ENCODE measurements at regions not wholly inside any gene's neighbourhood (a gene's known extent, or its start where the extent isn't known, plus 50 kb on each side); places are given as distances from the start of the nearest gene placed in this dataset.
A peak's percentile ranks its signal among the peaks of the same experiment; 100 is the strongest.

DNA sequence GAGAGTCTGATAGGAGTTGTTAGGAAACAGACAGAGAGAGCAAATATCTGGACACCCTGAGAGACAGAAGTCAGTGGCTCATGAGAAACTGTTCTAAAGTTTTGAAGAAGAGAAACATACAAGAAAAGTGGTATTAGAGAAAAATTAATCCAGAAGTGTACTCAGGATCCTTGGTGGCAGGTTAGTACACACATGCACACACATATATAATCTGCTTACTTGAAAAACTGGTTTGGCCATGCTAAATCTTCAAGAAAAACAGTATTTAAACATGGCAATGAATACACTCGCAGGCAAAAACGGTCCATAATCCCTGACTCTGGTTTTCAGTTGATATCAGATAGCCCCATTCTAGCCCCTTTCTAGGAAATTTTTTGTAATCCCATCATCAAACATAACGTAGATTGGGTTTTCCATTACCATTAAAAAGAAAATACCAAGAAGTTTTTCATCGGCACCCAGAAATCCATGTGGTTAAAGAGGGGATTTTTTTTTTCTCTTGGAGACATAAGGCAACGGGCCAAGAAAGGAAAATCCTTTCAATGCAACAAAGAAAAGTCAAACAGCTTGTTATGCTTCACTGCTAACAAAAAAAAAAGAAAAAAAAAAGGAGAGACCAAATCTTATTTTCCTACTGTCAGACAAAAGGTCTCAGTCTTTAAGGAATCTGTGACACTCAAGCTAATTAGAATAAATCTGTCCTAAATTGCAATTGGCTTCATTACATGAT lies 178.0 kb upstream of the MIR17HG start:
- DNase-seq (ENCODE audit: low read depth) = no peak

GRCh38 chr13:91172160-91172559 lies 175.3 kb upstream of the MIR17HG start:
- no peak for DNase-seq (ENCODE audit: low read depth)

GRCh38 chr13:91174886-91175501 lies 172.5 kb upstream of the MIR17HG start:
- DNase-seq (ENCODE audit: low read depth) = no peak

DNA sequence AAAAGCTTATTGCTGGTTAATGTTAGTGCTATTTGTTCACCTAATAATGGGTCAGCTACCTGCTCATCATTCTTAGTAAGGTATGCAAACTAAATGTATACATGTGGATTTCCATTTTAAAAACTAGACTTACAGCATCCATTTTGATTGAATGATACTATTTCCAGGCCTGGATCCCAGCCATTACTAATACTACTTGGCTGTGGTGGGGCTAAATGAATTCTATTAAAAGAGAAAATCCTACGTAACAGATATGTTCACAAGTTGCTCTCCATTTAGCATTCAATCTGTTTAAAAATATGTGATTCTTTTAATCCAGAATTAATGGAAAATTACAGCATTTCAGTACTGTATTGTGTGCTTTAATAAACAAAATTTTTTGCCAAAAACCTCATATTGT lies 169.4 kb upstream of the MIR17HG start:
- no peak for DNase-seq (ENCODE audit: low read depth)

DNA sequence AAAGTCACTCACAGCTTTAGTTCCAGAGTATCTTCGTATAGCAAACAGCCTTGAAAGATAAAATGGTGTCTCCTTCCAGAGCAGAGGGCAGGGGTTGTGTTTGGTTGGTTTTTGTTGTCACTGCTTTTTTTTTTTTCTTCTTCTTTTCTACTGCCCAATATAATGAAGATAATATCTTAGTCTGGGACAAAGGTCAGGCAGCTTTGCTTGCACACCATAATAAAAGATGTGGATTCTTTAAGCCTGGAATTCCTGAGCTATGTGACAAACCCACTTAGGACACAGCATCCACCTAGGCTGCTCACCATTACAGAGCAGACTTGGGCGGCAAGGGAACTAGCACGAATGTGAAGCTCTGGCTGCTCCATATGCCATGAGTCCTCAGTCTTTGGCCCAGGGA lies 165.6 kb upstream of the MIR17HG start:
- no peak for DNase-seq (ENCODE audit: low read depth)

- DNase-seq (ENCODE audit: low read depth) = peak; percentile 9
Observed at GRCh38 chr13:91184244-91184926, 163.1 kb upstream of the MIR17HG start.

- peak; percentile 1 for DNase-seq (ENCODE audit: low read depth)
Observed at GRCh38 chr13:91185294-91185863, 162.1 kb upstream of the MIR17HG start.

- no peak for DNase-seq (ENCODE audit: low read depth)
Observed at GRCh38 chr13:91187522-91187921, 160.0 kb upstream of the MIR17HG start.

DNA sequence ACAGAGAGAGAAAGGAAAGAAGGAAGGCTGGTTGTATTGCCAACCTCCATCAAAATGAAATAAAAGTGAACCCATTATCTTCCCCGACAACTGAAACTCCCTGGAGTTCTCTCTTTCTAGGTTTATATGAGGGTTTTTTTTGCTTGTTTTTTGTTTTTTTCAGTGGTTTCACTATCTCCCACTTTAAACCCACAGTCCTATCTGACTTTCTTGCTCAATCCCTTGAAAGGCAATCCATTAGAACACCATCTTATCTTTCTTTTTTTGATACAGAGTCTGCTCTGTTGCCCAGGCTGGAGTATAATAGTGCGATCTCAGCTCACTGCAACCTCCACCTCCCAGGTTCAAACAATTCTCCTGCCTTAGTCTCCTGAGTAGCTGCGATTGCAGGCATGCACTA lies 158.0 kb upstream of the MIR17HG start:
- no peak for DNase-seq (ENCODE audit: low read depth)

- DNase-seq (ENCODE audit: low read depth) = no peak
Observed at GRCh38 chr13:91193358-91193757, 154.1 kb upstream of the MIR17HG start.

DNA sequence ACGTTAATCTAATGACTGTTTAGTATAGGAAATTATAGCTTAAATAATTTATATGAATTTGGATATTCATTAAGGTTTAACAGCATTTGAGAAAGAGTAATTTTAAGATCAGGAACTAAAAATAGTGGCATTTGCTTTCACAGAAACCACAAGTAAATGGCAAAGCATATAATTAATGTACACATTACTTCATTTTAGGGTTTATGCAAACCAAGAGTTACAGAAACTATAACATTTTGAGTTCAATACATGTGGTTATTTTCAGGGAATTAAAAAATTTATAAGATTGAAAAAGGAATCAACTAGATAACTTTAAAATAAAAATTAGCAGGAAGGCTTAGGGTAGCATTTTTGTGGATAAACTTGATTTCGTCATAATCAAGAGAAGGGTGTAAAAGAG lies 151.7 kb upstream of the MIR17HG start:
- DNase-seq (ENCODE audit: low read depth) = no peak

DNA sequence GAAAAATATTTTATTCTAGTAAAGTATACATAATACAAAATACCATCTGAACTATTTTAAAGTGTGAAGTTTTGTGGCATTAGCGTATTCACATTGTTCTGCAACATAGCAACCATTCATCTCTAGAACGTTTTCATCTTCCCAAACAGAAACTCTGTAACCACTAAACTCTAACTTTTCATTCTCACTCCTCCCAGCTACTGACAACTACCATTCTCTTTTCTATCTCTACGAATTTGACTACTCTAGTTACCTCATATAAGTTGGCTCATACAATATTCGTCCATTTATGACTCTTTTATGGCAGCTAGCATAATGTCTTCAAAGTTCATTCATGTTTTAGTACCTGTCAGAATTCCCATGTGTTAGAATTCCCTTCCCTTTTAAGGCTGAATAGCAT lies 150.5 kb upstream of the MIR17HG start:
- DNase-seq (ENCODE audit: low read depth) = no peak

DNA sequence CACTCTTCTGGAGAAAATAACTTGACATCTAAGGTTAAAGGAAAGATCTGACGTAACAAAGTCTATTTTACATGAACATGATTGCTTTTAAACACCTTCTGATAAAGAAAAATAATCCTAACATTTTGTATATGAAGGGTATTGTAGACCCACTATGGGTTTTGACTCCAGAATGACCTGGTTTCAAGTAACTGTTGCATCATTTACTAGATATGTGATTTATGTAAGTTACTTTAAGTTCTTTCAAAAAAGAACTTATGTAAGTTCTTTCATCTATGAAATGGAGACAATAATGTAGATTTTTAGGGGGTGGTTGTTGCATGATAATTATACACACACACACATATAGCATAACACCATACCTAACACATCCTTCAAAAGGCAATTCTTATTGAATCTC lies 147.6 kb upstream of the MIR17HG start:
- DNase-seq (ENCODE audit: low read depth) = no peak

GRCh38 chr13:91200486-91200885 lies 147.0 kb upstream of the MIR17HG start:
- no peak for DNase-seq (ENCODE audit: low read depth)

- DNase-seq (ENCODE audit: low read depth) = no peak
Observed at GRCh38 chr13:91203430-91203829, 144.1 kb upstream of the MIR17HG start.

- DNase-seq (ENCODE audit: low read depth) = no peak
Observed at GRCh38 chr13:91207261-91207660, 140.2 kb upstream of the MIR17HG start.

GRCh38 chr13:91211510-91211909 lies 136.0 kb upstream of the MIR17HG start:
- DNase-seq (ENCODE audit: low read depth) = no peak

GRCh38 chr13:91212231-91212630 lies 135.3 kb upstream of the MIR17HG start:
- DNase-seq (ENCODE audit: low read depth) = no peak

GRCh38 chr13:91214031-91214430 lies 133.5 kb upstream of the MIR17HG start:
- DNase-seq (ENCODE audit: low read depth) = no peak

GRCh38 chr13:91216928-91217700 lies 130.4 kb upstream of the MIR17HG start:
- DNase-seq (ENCODE audit: low read depth) = no peak

DNA sequence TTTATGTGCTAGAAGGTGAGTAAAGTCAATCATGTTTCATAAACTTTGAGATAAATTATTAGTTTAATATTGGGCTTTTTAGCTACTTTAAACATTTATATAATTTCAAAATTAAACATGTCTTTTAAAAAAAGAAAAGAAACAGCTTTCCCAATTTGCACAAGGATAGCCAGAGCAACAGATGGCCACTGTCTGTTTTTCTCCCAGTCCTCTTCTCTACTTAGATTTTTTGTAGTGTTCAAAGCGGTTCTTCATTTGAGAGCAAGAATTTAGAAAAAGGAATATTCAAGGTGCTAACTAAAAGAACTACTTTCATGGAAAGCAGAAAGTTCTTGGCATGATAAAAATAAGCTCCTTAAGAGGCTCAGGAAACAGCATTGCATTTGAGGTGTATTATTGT lies 128.3 kb upstream of the MIR17HG start:
- DNase-seq (ENCODE audit: low read depth) = no peak

DNA sequence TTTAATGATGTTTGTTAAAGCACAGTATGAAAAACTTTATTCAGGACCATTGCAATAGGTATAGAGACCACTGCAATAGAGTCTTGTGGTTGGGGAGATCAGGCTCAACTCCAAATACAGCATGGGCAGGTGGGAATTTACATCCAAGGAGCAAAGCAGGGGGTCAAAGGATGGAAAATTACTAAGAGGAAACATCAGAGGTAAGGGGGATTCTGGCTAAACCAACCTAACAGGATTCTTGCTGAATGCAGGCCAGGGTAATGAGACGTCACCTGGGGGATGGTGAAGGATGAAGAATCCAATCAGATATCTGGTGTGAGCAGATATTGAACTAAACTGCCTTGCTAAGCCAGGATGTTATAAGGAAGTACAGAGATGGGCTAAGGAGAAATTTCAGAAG lies 126.6 kb upstream of the MIR17HG start:
- DNase-seq (ENCODE audit: low read depth) = no peak
